HEK293 (cell line): ENCODE measurements at regions not wholly inside any gene's neighbourhood (a gene's known extent, or its start where the extent isn't known, plus 50 kb on each side); places are given as distances from the start of the nearest gene placed in this dataset.

Source experiments
- WT1 ChIP-seq: fragments of 450-650 bp; formaldehyde crosslinking; IDR thresholded peaks from 2 replicates; pipeline ENCODE4 v1.5.1; 2016; ENCODE audit warnings: missing biosample characterization, missing genetic modification characterization
- ZBTB7A ChIP-seq: fragments of 450-650 bp; formaldehyde crosslinking; IDR thresholded peaks from 2 replicates; pipeline ENCODE4 v1.5.1; 2016; ENCODE audit warnings: low read depth, missing biosample characterization, missing genetic modification characterization
- ZNF23 ChIP-seq: fragments of 450-650 bp; formaldehyde crosslinking; IDR thresholded peaks from 2 replicates; pipeline ENCODE4 v1.5.1; 2016; ENCODE audit warnings: missing biosample characterization, missing genetic modification characterization, borderline replicate concordance
- ZNF311 ChIP-seq: fragments of 450-650 bp; formaldehyde crosslinking; IDR thresholded peaks from 2 replicates; pipeline ENCODE4 v1.5.1; 2017; ENCODE audit warnings: missing biosample characterization, missing genetic modification characterization, borderline replicate concordance
- ZNF335 ChIP-seq: fragments of 450-650 bp; formaldehyde crosslinking; conservative IDR thresholded peaks from 2 replicates; pipeline ENCODE4 v1.5.1; 2016; ENCODE audit warnings: missing biosample characterization, missing genetic modification characterization
- ZNF354C ChIP-seq: fragments of 450-650 bp; formaldehyde crosslinking; IDR thresholded peaks from 2 replicates; pipeline ENCODE4 v1.5.1; 2016; ENCODE audit warnings: missing biosample characterization, missing genetic modification characterization, low read depth, borderline replicate concordance
- ZNF37A ChIP-seq: fragments of 450-650 bp; IDR thresholded peaks from 2 replicates; pipeline ENCODE4 v1.5.1; 2018; ENCODE audit warnings: missing biosample characterization, missing genetic modification characterization
- ZNF639 ChIP-seq: fragments of 450-650 bp; formaldehyde crosslinking; IDR thresholded peaks from 2 replicates; pipeline ENCODE4 v1.5.1; 2016; ENCODE audit warnings: missing biosample characterization, missing genetic modification characterization
- ZNF777 ChIP-seq: fragments of 450-650 bp; formaldehyde crosslinking; IDR thresholded peaks from 2 replicates; pipeline ENCODE4 v1.5.1; 2017; ENCODE audit warnings: missing biosample characterization, missing genetic modification characterization, borderline replicate concordance
- TF ChIP-seq, protein P1 (sequence below): fragments of 450-650 bp; formaldehyde crosslinking; IDR thresholded peaks from 2 replicates; pipeline ENCODE4 v1.5.1; 2016; ENCODE audit warnings: missing biosample characterization, missing genetic modification characterization

DNA sequence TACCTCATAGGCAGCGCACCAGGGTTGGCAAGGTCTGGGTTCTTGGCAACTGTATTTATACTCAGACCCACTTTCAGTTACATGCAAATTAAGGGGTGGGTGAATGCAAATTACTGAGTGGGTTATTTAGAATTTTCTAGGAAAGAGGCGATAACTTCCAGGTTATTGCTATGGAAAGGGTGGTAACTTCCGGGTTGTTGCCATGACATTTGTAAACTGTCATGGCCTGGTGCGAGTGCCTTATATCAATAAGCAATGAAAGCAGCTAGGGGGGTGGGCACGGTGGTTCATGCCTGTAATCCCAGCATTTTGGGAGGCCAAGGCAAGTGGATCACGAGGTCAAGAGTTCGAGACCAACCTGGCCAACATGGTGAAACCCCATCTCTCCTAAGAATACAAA lies 57.5 kb upstream of the SLC7A3 start:
- TF ChIP-seq, protein P1, sequence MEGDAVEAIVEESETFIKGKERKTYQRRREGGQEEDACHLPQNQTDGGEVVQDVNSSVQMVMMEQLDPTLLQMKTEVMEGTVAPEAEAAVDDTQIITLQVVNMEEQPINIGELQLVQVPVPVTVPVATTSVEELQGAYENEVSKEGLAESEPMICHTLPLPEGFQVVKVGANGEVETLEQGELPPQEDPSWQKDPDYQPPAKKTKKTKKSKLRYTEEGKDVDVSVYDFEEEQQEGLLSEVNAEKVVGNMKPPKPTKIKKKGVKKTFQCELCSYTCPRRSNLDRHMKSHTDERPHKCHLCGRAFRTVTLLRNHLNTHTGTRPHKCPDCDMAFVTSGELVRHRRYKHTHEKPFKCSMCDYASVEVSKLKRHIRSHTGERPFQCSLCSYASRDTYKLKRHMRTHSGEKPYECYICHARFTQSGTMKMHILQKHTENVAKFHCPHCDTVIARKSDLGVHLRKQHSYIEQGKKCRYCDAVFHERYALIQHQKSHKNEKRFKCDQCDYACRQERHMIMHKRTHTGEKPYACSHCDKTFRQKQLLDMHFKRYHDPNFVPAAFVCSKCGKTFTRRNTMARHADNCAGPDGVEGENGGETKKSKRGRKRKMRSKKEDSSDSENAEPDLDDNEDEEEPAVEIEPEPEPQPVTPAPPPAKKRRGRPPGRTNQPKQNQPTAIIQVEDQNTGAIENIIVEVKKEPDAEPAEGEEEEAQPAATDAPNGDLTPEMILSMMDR: no peak
- TF ChIP-seq ZNF311 (tag by site-specific recombination): no peak
- no peak for TF ChIP-seq ZNF335
- TF ChIP-seq ZNF23 (tag by site-specific recombination): no peak
- no peak for TF ChIP-seq WT1 (tag by site-specific recombination)
- no peak for TF ChIP-seq ZBTB7A (tag by site-specific recombination)
- no peak for TF ChIP-seq ZNF37A (tag by site-specific recombination)
- no peak for TF ChIP-seq ZNF777
- TF ChIP-seq ZNF639: no peak
- no peak for TF ChIP-seq ZNF354C (tag by site-specific recombination)
